Uterus (tissue), 2 donors: ENCODE measurements at regions not wholly inside any gene's neighbourhood (a gene's known extent, or its start where the extent isn't known, plus 50 kb on each side); places are given as distances from the start of the nearest gene placed in this dataset.

Experiments
- CTCF ChIP-seq, 4 experiments: fragments of 200-600 bp in 2 of 4; fragments of 450-650 bp in 2 of 4; sonication (generic) in 2 of 4; IDR thresholded peaks; one replicate each; pipeline ENCODE4 v1.5.1; 2016 to 2019; ENCODE audit warnings: antibody characterized with exemption in 4 of 4, mild to moderate bottlenecking in 2 of 4, moderate library complexity in 1 of 4
- POLR2A ChIP-seq, 2 donors: fragments of 450-650 bp; IDR thresholded peaks; one replicate each; pipeline ENCODE4 v1.6.1; 2016; ENCODE audit warnings: antibody characterized with exemption in 2 of 2, mild to moderate bottlenecking in 1 of 2, moderate library complexity in 1 of 2

- TF ChIP-seq CTCF (IDR thresholded peaks at IDR 0.05) (no peak), POLR2A (IDR thresholded peaks at IDR 0.05) (no peak)
Measured at GRCh38 chr3:73766599-73767381, 142.0 kb upstream of the PDZRN3 start.
